ENCODE measurements at regions not wholly inside any gene's neighbourhood (a gene's known extent, or its start where the extent isn't known, plus 50 kb on each side); places are given as distances from the start of the nearest gene placed in this dataset.

- H3K27ac ChIP-seq = peak overlapping the region; percentile 91
- TF ChIP-seq, protein P1, sequence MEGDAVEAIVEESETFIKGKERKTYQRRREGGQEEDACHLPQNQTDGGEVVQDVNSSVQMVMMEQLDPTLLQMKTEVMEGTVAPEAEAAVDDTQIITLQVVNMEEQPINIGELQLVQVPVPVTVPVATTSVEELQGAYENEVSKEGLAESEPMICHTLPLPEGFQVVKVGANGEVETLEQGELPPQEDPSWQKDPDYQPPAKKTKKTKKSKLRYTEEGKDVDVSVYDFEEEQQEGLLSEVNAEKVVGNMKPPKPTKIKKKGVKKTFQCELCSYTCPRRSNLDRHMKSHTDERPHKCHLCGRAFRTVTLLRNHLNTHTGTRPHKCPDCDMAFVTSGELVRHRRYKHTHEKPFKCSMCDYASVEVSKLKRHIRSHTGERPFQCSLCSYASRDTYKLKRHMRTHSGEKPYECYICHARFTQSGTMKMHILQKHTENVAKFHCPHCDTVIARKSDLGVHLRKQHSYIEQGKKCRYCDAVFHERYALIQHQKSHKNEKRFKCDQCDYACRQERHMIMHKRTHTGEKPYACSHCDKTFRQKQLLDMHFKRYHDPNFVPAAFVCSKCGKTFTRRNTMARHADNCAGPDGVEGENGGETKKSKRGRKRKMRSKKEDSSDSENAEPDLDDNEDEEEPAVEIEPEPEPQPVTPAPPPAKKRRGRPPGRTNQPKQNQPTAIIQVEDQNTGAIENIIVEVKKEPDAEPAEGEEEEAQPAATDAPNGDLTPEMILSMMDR (IDR thresholded peaks at IDR 0.05) = peak; percentile 35; the same call in 1 of the 2 replicates
- TF ChIP-seq ZFX (IDR thresholded peaks at IDR 0.05; ENCODE audit: borderline replicate concordance) = no peak
Observed at GRCh38 chr3:104610730-104611652, 755.7 kb upstream of the ALCAM start.

GRCh38 chr3:104612218-104612617 lies 754.5 kb upstream of the ALCAM start:
- H3K27ac ChIP-seq = peak overlapping the region; percentile 91
- no peak for TF ChIP-seq ZFX (IDR thresholded peaks at IDR 0.05; ENCODE audit: borderline replicate concordance)
- TF ChIP-seq, protein P1 (IDR thresholded peaks at IDR 0.05) = no peak

DNA sequence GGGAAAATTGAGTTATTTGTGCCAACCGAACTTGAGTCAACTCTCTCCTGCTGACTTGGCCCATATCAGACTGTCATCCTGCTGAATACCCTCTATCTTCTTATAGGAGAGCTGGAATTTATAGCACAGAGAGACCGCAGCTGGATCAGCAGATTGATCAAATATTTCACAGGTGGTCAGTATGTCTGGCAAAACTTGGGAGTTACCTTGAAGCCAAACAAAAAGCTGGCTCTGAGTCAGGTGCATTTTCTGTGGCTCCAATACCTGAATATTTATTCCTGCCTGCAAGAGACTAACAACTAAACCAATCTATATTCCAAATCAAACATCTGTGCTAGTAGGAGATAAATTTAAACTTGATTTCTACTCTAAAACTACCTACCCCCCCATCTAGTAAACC lies 752.1 kb upstream of the ALCAM start:
- no peak overlapping the region for H3K27ac ChIP-seq
- no peak for TF ChIP-seq ZFX (IDR thresholded peaks at IDR 0.05; ENCODE audit: borderline replicate concordance)
- TF ChIP-seq, protein P1 (IDR thresholded peaks at IDR 0.05) = no peak

DNA sequence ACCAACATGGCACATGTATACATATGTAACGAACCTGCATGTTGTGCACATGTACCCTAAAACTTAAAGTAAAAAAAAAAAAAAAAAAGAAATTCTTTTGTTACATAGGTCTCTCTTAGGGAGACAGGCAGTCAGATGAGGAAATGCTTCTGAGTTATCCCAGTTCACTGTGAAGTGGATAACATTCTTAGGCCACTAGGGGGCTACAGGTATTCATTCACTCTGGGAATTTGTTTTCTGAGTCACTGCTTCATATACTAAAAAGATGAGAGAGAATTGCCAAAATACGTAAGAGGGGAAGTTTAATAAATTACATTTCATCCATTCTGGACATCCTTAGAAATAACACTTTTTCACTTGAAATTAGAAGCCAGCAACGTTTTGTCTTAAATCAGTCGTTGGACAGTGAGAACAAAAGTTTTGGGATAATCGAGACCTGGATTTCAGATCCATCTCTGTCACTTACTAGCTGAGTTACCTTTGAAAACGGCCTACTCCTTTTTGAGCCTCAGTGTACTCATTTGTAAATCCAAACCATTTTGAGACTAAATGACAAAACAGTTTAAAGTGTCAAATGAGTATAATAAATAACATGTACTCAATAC lies 738.4 kb upstream of the ALCAM start:
- TF ChIP-seq ZFX (IDR thresholded peaks at IDR 0.05; ENCODE audit: borderline replicate concordance) = no peak
- TF ChIP-seq, protein P1 (IDR thresholded peaks at IDR 0.05) = peak; percentile 85
- no peak overlapping the region for H3K27ac ChIP-seq

- TF ChIP-seq, protein P1 (IDR thresholded peaks at IDR 0.05) = no peak
- no peak for TF ChIP-seq ZFX (IDR thresholded peaks at IDR 0.05; ENCODE audit: borderline replicate concordance)
- H3K27ac ChIP-seq = no peak overlapping the region
Observed at GRCh38 chr3:104629038-104629437, 737.7 kb upstream of the ALCAM start.

- no peak overlapping the region for H3K27ac ChIP-seq
- TF ChIP-seq, protein P1 (IDR thresholded peaks at IDR 0.05) = no peak
- no peak for TF ChIP-seq ZFX (IDR thresholded peaks at IDR 0.05; ENCODE audit: borderline replicate concordance)
Observed at GRCh38 chr3:104631254-104631653, 735.5 kb upstream of the ALCAM start.

DNA sequence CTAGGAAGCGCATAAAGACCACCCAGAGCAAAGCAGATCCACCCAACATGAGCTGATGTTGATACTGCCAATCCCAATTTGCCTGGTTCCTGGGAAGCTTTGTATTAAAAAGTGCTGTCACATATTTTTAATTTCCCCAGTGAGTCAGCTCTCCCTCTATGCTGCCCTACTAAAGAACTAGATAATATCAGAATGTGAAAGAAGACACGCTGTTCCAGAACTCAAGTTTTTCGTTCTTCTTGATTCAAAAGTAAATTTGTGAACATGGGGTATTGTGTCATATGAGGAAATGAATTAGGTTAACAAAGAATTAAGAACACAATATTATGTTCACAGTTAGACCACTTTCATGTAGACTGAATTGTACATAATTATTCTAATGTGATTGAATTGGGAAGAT lies 734.2 kb upstream of the ALCAM start:
- H3K27ac ChIP-seq = no peak overlapping the region
- TF ChIP-seq, protein P1 (IDR thresholded peaks at IDR 0.05) = no peak
- TF ChIP-seq ZFX (IDR thresholded peaks at IDR 0.05; ENCODE audit: borderline replicate concordance) = no peak

All from 22Rv1 (cell line).